GM19023 (cell line): ENCODE measurements at regions not wholly inside any gene's neighbourhood (a gene's known extent, or its start where the extent isn't known, plus 50 kb on each side); places are given as distances from the start of the nearest gene placed in this dataset.

Source experiments
- ATAC-seq: cut with Tn5 transposase; IDR thresholded peaks from one replicate; pipeline ENCODE4 v1.9.1; 2021; ENCODE audit warnings: mild to moderate bottlenecking, moderate library complexity; ENCODE audit not compliant: unreplicated experiment

DNA sequence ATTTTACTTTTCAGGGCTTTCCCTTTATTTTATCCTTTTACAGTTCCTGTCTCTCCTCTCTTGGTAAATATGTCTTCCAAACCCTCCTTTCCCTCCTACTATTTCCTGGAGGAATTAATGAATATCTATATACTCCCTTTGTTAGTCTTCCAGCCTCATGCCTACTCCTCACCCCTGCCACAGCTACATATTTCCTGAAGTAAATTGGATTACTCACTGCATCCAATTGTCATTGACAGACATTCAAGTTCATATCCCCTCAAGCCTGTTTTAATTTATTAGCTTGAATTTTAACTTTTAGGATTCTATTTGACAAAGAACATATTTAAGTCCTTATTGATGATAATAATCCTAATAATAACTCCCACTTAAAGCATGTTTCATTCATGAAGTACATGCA is 314.5 kb downstream of the TMEM161B start:
- no peak for ATAC-seq

DNA sequence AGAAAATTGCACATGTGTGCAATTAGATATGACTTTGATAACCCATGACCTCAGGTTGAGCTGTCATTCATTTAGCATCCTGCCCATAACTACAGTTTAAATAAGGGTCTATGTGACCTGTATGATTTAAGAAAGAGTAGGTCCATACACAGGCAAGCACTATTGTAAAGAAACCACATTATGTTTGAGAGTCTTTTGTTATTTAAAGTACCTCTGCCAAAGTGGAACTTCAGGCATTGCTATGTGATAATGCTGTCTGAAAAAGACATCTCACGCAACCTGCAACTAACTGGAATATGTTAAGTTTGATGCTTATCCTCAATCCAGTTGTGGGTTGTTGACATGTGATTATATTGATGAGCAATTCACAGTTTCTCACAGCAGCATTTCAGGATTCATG is 317.0 kb downstream of the TMEM161B start:
- ATAC-seq = no peak

DNA sequence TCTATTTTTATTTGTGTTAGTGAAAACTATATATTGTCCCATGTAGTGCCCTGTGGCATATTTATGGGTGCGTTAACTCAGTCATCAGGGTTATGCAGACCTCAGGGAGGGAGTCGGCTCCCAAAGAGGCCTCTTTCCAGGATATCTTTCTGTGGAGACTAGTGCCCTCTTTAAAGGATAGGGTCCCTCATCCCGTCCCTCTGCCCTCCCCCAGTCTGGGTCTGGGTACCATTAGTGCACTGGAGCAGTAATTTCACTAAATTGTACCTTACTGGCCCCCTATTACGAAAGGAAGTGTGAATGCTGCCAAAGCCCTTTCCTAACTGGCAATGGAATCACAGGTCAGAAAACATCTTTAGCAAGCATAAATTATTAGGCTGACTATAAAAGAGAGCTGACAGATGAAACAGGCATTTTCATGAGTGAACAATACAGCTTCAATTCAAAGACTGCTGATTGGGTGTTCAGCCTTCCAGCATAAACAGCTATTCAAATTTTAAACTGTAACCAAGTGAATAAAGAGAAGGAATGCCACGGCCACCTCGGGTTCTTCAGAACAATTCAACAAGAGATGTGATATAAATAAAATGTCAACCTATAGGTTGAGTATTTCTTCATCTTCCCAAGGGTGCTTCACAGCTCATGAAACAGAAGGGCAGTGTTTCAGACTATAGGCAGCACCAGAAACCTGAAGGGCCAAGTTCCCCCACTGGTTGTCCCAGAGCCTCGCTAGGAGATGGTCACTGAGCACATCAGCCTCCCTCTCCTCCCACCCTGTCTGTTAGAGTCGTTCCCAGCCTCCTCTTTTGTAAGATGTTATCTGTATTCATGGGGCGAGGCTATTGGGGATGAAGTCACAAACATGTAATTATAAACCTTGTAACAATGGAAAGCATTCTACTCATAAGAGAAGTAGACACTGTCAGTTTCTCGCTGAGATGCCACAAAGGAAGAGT is 318.7 kb downstream of the TMEM161B start:
- ATAC-seq = no peak

DNA sequence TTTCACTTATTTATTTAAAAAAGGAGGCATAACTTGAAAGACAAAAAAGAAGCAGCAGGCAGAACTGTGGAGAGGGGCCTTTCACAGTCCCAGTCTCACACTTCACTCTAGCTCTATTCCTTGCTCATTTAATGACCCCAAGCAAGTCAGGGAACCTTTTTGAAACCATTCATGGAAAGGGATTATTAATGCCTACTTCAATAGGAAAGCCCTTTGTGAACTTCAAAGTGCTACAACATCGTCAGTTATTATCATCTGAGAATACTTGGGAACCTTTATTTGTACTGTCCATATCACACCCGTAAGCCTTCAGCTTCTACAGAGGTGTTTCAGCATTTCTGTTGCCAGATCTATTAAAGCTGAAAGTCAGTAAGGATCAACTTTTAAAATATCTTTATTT is 320.2 kb downstream of the TMEM161B start:
- ATAC-seq = no peak

DNA sequence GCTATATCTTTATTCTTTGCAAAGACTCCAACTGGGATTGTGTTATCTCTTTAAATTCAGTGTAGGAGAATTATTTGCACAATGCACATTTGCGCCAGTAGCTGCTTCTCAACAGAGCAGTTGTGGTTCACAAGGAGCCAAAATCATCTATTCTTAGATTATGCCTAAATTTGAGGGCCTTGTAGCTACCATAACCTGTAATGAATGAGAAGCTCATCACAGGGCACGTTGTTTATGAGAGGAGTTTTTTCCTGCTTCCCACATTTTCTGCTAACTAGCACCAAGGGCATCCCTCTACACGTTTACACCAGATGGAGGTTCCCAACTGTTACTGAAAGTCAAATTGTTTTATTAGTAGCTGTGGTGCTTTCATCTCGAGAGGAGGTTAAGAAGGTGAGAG is 322.4 kb downstream of the TMEM161B start:
- ATAC-seq = no peak

DNA sequence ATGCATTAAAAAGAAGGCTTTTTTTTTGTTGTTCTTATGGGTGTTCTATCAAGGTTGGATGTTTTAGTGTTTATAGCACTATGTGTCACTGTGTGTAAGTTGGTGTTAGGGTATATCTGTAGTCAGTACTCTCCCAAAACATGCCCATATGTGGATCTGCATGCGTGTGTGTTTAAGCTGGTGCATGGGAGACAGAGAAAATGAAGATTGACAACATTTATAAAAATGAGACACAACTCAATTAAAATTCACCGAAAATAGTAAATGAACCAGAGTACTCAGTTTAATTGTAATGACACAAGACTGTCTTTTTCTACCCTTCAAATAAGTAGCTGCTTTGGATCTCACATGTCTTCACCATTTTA is 323.4 kb downstream of the TMEM161B start:
- no peak for ATAC-seq

DNA sequence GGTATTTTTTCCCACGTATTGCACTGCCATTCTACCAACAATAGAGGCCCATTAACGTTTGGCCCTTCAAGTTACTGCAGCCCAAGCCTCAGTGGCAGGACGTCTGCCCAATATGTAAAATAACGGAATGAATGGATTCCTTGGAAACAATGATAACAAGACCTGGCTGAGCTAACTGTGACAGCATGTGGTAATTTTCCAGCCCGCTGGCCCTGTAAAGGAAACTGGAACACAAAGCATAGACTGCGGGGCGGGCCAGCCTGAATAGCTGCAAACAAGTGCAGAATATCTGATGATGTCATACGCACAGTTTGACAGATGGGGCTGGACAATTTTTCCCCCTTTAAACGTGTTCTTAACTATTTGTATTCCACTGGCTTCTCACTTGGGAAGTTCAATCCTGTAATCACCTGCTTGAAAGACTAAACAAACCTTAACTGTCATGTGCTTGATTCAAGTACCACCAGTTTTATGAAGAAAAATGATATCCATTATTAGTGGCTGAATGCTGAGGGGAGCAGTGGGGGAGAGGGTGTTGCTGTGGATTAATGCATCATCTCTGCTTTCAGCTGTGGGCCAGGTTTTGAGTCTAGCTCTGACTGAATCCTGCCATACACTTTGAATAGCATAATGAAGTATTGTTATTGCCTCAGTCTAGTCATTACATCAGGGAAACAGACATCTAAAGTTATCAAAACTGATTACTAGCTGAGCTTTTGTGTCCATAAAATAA is 323.9 kb downstream of the TMEM161B start:
- no peak for ATAC-seq

DNA sequence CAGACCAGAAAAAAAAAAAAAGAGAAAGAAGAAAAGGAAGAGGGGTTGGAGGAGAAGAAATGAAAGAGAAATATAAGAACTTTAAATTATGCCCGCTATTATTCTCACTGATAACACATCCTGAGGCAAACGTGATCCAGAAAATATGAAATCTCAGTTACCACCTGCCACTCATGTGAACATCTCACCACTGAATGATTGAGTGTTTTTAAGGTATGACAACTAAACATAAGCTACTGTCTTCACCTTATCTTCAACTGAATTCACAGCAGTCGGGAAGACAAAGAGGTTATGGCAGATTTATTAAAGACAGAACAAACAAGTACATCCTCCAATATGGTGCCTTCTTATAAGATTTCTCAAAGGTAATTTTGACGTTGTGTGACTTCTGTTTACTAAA is 327.9 kb downstream of the TMEM161B start:
- ATAC-seq = no peak

DNA sequence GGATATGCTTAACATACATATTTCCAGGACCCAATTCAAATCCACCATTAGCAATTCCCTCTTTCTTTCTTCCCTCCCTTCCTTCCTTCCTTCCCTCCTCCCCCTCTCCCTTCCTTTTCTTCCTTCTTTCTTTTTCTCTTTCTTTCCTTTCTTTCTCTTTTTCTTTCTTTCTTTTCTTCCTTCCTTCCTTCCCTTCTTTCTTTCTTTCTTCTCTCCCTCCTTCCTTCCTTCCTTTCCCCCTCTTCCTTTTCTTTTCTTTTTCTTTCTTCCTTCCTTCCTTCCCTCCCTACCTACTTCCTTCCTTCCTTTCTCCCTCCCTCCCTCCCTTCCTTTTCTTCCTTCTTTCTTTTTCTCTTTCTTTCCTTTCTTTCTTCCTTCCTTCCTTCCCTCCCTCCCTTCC is 332.0 kb downstream of the TMEM161B start:
- ATAC-seq = no peak

DNA sequence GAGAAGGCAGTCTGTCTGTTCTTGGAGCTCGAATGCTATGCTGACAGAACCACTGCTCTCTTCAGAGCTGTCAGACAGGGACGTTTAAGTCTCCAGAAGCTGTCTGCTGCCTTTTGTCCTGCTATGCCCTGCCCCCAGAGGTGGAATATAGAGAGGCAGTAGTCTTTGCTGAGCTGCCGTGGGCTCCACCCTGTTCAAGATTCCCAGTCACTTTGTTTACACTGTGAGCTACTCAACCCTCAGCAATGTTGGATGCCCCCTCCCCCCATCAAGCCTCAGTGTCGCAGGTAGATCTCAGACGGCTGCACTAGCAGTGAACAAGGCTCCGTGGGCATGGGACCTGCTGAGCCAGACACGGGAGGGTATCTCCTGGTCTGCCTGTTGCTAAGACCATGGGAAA is 344.2 kb downstream of the TMEM161B start:
- no peak for ATAC-seq

DNA sequence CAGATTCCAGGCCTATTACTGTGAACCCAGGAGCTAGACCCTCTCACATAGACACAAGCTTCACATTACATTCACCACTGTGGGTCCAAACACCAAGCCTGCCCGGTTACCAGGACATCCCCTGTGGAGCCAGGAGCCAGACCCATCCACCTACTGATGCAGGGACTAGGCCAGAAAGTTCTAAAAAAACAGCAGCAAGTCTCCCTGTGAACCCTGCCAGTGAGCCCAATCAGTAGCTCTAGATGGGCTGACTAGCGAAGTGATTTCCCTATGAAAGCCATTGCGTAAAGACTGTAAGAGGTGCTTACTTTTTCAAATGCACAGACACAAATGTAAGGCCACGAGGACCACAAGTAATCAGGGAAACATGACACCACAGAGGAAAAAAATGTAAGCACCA is 352.3 kb downstream of the TMEM161B start:
- ATAC-seq = no peak

DNA sequence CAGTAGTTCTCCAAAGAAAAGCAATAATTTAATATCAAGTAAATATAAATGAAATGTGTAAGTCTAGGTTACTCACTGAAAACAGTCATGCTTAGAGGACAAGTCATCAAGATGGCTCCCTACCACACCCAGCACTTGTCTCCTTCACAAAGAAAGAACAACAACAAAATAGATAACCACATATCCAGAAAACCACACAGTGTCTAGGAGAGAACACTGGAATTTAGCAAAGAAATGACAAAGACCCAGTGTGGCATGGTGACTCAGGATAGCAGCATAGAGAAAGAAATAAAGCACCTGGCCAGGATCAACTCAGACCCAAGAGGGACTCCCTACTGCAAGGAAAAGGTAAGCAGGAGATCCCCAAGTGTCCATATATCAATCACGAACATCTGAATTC is 356.2 kb downstream of the TMEM161B start:
- ATAC-seq = no peak

DNA sequence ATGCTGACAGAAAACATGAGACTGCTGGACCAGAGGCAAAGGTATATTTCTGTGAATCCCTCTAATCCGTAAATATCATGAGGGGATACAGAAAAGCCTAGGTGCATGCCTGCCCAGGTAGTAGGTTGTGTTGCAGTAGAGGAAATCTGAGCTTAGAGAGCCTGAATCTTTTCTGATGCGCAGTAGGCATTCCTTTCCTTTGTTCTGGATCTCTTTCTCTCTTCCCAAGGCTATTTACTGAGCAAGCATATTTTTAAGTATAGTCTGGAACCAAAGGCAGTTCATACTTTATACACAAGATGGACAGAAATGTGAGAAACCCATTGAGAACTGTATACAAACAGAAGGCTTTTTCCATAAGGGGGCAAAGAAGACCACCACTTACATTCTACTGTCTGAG is 359.3 kb downstream of the TMEM161B start:
- no peak for ATAC-seq

DNA sequence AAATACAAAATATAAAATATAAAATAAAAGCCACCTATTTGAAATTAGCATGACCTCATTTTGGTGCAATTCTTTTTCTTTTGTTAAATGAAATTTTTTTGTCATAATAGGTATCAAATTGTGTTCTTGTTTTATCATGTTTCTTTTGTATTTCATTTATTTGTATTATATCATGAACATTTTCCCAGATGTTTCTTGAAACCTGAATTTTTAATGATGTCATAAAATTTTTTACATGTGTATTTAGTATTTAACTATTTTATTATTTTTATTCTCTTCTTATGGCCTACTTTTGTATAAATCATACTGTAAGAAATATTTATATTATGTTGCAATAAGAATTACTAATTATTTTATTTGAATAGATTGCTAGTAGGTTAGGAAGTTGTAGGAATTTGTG is 361.7 kb downstream of the TMEM161B start:
- ATAC-seq = no peak

DNA sequence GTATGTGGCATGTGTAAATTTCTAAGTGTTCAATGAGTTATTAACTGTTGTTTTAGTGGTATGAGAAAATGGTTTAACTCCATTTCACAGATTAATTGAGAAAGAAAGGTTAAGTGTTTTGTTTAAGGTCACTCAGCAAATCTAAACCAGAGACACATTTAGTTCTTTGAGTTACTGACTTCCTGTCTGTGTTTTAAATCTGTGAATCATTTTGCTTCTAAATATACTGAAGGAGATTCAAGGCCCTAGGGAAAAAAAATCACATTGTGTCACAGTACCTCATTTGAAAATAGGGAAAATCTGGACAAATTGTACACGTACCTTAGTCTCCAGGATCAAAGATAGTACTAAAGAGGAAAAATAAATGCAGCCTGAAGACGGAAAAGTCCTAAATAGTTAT is 368.2 kb downstream of the TMEM161B start:
- no peak for ATAC-seq

DNA sequence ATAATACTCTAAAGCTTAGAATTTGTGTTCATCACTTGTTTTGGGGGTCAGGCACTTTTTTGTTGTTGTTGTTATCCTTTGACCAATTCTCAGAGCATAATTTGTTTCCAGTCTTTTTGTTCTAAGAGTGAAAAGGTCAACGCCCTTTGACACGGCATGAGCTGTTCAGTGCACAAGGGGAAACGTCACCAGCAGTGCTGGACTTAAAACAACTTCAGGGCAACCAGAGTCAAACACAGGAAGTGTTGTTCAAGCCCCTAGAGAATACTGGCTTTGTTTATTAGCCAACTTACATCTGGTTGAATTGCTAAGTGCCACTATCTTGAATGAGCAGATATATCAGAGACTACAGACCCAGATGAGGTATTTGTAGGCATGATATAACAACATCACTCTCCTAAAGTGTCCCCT is 368.9 kb downstream of the TMEM161B start:
- ATAC-seq = no peak

DNA sequence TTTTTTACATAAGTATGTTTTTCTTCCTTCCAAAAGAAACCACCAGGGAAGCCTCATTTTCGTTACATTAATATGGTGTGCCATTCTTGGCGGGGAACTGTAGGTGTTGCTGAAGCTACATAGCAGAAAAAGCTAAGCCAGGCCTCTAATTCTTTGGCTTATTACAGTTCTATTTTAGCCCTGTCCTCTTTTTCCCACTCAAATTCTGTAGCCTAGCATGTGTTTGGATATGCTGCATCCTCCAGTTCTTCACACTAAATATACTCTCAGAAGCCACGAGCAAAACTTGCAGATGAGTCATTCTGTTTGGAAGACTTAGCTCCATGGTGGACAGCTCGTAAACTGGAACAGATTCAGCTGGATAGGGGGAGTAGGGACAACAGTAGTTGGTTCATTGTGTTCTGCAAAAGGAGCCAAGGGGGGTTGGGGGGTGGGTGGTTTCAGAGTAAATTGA is 369.4 kb downstream of the TMEM161B start:
- ATAC-seq = no peak

DNA sequence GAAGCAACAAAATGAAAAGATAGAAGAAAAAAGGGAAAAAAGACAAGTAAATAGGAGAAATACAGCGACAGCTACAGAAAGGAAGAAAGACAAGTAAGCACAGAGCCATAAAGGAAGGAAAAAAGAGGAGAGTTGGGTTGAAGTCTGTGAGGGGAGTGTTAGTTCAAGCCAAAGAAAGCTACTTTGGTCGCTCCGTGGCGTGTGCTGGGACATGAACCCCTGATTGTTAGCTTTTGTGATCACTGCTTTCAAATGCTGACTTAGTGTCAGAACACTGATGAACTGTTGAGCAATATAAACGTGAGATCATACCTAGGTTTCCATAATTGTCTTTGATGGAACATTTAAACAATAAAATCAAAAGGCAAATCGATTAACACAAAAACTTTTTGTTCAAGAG is 370.1 kb downstream of the TMEM161B start:
- ATAC-seq = no peak

DNA sequence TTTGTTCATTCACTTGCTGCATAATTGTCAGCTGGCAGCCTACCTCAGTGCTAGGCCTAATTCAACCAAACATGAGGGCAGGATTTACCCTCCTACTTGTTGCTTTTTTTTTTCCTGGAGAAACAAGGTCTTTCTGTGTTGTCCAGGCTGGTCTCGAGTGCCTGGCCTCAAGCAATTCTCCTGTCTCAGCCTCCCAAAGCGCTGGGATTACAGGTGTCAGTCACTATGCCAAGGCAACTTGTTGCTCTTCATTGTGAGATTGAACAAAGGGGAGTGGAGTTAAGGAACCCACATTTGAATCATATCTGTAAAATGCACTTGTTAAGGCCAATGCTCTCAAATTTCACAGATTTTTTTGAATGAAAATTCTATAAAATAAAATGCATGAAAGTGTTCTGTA is 380.5 kb downstream of the TMEM161B start:
- ATAC-seq = no peak

DNA sequence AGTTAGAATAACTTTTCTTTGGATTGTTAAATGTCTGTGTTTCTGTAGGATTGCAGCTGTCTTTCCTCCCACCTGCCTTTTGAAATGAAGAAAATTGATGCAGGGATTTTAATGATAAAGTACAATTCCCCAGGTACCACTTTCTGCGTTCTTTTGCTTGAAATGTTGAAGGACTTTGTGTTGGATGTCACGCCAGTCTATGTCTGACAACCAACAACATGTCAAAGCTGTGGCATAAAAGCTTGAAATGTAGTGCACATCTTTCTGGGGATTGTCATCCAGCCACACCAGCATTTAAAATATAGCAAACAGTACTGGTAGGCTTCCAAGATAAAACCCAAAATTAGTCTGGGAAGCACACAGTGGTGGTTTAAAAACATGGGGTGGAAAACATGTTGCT is 381.4 kb downstream of the TMEM161B start:
- ATAC-seq = no peak

DNA sequence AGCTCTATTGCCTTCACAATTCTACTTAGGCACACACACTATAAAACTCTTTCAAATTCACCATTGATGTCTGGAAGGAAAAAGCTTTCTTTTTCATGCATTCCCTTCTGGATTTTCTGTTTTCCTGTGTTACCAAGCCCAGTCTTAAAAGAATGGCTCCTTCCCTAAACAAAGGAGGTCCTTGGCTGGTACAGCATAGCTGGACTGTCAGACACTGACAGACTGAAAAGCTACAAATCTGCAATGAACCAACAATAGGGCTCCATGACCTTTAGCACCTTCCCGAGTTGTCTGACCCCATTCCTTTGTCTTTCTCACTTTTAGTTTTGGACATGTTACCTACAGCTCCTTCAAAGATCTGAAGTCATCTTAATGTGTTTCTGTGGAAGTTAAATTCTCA is 382.5 kb downstream of the TMEM161B start:
- ATAC-seq = no peak

DNA sequence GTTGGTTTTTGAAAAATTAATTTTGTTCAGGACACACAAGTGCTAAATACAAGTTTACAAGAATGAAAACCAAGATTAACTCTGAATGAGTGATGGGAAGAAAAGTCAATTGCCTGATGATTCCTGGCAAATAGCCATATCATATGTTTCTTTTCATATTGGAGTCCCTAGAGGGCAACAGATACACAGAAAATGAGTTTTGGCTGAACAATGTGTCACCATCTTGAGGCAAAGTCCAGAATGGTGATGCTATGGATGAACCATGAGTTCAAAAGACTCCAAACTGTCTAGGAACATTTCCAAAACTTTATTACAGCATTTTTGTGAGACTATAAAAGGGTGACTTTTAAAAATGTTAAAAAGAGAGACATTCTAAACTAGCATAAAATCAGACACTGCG is 382.9 kb downstream of the TMEM161B start:
- no peak for ATAC-seq
